BLaER1 treated with 17β-estradiol and CSF1 and Interleukin-3, amounts not matched to agents 10 nM and 100 nM (cell line): ENCODE measurements at regions not wholly inside any gene's neighbourhood (a gene's known extent, or its start where the extent isn't known, plus 50 kb on each side); places are given as distances from the start of the nearest gene placed in this dataset.

Experiments used
- H3K27ac ChIP-seq, 11 experiments: shearing (Covaris generic); formaldehyde crosslinking; 2 replicates each; pipeline ENCODE4 v1.8.1; 2022
- H3K27me3 ChIP-seq, 11 experiments: shearing (Covaris generic); formaldehyde crosslinking; 2 replicates each; pipeline ENCODE4 v1.8.1; 2022
- H3K36me3 ChIP-seq, 11 experiments: shearing (Covaris generic); formaldehyde crosslinking; 2 replicates each; pipeline ENCODE4 v1.8.1; 2022
- H3K4me1 ChIP-seq, 10 experiments: shearing (Covaris generic); formaldehyde crosslinking; 2 replicates each; pipeline ENCODE4 v1.8.1; 2022
- H3K4me2 ChIP-seq, 11 experiments: shearing (Covaris generic); formaldehyde crosslinking; 2 replicates each; pipeline ENCODE4 v1.8.1; 2022
- H3K4me3 ChIP-seq, 10 experiments: shearing (Covaris generic); formaldehyde crosslinking; 2 replicates each; pipeline ENCODE4 v1.8.1; 2022
- H3K9ac ChIP-seq, 11 experiments: shearing (Covaris generic); formaldehyde crosslinking; 2 replicates each; pipeline ENCODE4 v1.8.1; 2022
- H3K9me3 ChIP-seq, 11 experiments: shearing (Covaris generic); formaldehyde crosslinking; replicated peaks in 1 of 11; 2 replicates each; pipeline ENCODE4 v1.8.1; 2022
- H4K20me1 ChIP-seq, 11 experiments: shearing (Covaris generic); formaldehyde crosslinking; 2 replicates each; pipeline ENCODE4 v1.8.1; 2022
- Cebpa-rat ChIP-seq, 11 experiments: shearing (Covaris generic); IDR thresholded peaks; 2 replicates each; pipeline ENCODE4 v1.8.1; 2022

GRCh38 chr20:19008497-19008896, 194.9 kb downstream of the SCP2D1 start:
- Histone ChIP-seq H3K4me2 (no peak overlapping the region), H3K27ac (no peak overlapping the region), H3K27me3 (no peaks in the 10 kb centered on the region), H3K4me1 (peaks cover 6 to 27% (median 21%) of the 10 kb centered on the region in 10 experiments; a peak in 18 of 20 replicates), H3K4me3 (no peak overlapping the region), H4K20me1 (no peaks in the 10 kb centered on the region), H3K9ac (no peak overlapping the region), H3K9me3 (no peaks in the 10 kb centered on the region), H3K36me3 (no peaks in the 10 kb centered on the region)
- TF ChIP-seq Cebpa-rat (IDR thresholded peaks at IDR 0.05): no peak

- TF ChIP-seq Cebpa-rat (IDR thresholded peaks at IDR 0.05): no peak
- no peaks in the 10 kb centered on the region for H3K36me3 ChIP-seq
- no peak overlapping the region for H3K4me2 ChIP-seq
- H3K4me1 ChIP-seq: peaks cover 6 to 22% (median 15%) of the 10 kb centered on the region in 10 experiments; a peak in 18 of 20 replicates
- H3K27ac ChIP-seq: no peak overlapping the region
- no peak overlapping the region for H3K9ac ChIP-seq
- H3K9me3 ChIP-seq: no peaks in the 10 kb centered on the region
- no peak overlapping the region for H3K4me3 ChIP-seq
- H3K27me3 ChIP-seq: no peaks in the 10 kb centered on the region
- H4K20me1 ChIP-seq: no peaks in the 10 kb centered on the region
Measured at GRCh38 chr20:19009081-19009688, 195.6 kb downstream of the SCP2D1 start.

- H4K20me1 ChIP-seq: no peaks in the 10 kb centered on the region
- no peak overlapping the region for H3K27ac ChIP-seq
- H3K36me3 ChIP-seq: no peaks in the 10 kb centered on the region
- H3K4me1 ChIP-seq: peaks cover 0 to 36% (median 6%) of the 10 kb centered on the region in 10 experiments; a peak in 11 of 20 replicates
- 0 out of 22 replicates have a peak, but pooled peaks of 2 of the 11 experiments have one; percentile 20 to 31 for TF ChIP-seq Cebpa-rat (IDR thresholded peaks at IDR 0.05)
- H3K9ac ChIP-seq: no peak overlapping the region
- H3K4me3 ChIP-seq: no peak overlapping the region
- H3K9me3 ChIP-seq: no peaks in the 10 kb centered on the region
- no peaks in the 10 kb centered on the region for H3K27me3 ChIP-seq
- H3K4me2 ChIP-seq: peak overlapping the region in 5 of 11 experiments; percentile 3 to 34 (median 26); a peak in 5 of 22 replicates
Measured at GRCh38 chr20:19012676-19013075, 199.1 kb downstream of the SCP2D1 start.

DNA sequence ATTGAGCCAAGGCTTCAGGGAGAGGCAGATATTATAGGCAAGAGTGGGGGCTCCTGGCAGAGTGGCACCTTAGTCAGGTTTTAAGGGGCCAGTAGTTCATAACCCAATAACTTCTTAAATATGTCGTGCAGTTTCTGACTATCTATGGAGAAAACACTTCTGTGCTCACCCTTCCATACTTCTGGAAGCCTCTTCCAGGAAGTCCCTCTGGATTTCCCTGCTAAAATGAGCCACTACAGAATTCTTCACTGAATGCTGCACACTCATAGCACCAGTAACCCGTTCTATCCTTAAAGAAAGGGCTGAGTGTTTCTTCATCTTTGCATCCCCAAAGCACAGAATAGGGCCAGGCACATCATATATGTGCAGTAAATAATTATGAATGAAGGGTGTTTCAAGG, 198.5 kb upstream of the SLC24A3 start:
- TF ChIP-seq Cebpa-rat (IDR thresholded peaks at IDR 0.05): no peak
- peaks cover 0 to 36% (median 6%) of the 10 kb centered on the region in 10 experiments; a peak in 11 of 20 replicates for H3K4me1 ChIP-seq
- H3K4me3 ChIP-seq: no peak overlapping the region
- no peak overlapping the region for H3K4me2 ChIP-seq
- no peak overlapping the region for H3K27ac ChIP-seq
- H3K9ac ChIP-seq: no peak overlapping the region
- no peaks in the 10 kb centered on the region for H3K36me3 ChIP-seq
- no peaks in the 10 kb centered on the region for H3K9me3 ChIP-seq
- H4K20me1 ChIP-seq: no peaks in the 10 kb centered on the region
- H3K27me3 ChIP-seq: no peaks in the 10 kb centered on the region

GRCh38 chr20:19015351-19016139, 196.9 kb upstream of the SLC24A3 start:
- H3K9me3 ChIP-seq: no peaks in the 10 kb centered on the region
- H4K20me1 ChIP-seq: no peaks in the 10 kb centered on the region
- H3K4me1 ChIP-seq: peaks cover 0 to 36% (median 6%) of the 10 kb centered on the region in 10 experiments; a peak in 11 of 20 replicates
- peak in 2 of 11 experiments; percentile 15 to 40; a peak in 1 of 22 replicates for TF ChIP-seq Cebpa-rat (IDR thresholded peaks at IDR 0.05)
- no peaks in the 10 kb centered on the region for H3K27me3 ChIP-seq
- H3K4me3 ChIP-seq: no peak overlapping the region
- H3K36me3 ChIP-seq: no peaks in the 10 kb centered on the region
- H3K9ac ChIP-seq: no peak overlapping the region
- peak overlapping the region in 5 of 11 experiments; percentile 33 to 65 (median 58); a peak in 10 of 22 replicates for H3K4me2 ChIP-seq
- peak overlapping the region in 1 of 11 experiments; percentile 20; a peak in 1 of 22 replicates for H3K27ac ChIP-seq

- peak overlapping the region in 3 of 11 experiments; percentile 33 to 65 (median 64); a peak in 3 of 22 replicates for H3K4me2 ChIP-seq
- no peaks in the 10 kb centered on the region for H3K27me3 ChIP-seq
- no peak overlapping the region for H3K27ac ChIP-seq
- peaks cover 0 to 3% (median 2%) of the 10 kb centered on the region in 11 experiments; a peak in 4 of 22 replicates for H3K9me3 ChIP-seq
- no peak overlapping the region for H3K4me3 ChIP-seq
- TF ChIP-seq Cebpa-rat (IDR thresholded peaks at IDR 0.05): no peak
- peaks cover 0 to 36% (median 6%) of the 10 kb centered on the region in 10 experiments; a peak in 11 of 20 replicates for H3K4me1 ChIP-seq
- H3K9ac ChIP-seq: no peak overlapping the region
- no peaks in the 10 kb centered on the region for H3K36me3 ChIP-seq
- H4K20me1 ChIP-seq: no peaks in the 10 kb centered on the region
Measured at GRCh38 chr20:19016140-19016497, 196.3 kb upstream of the SLC24A3 start.

DNA sequence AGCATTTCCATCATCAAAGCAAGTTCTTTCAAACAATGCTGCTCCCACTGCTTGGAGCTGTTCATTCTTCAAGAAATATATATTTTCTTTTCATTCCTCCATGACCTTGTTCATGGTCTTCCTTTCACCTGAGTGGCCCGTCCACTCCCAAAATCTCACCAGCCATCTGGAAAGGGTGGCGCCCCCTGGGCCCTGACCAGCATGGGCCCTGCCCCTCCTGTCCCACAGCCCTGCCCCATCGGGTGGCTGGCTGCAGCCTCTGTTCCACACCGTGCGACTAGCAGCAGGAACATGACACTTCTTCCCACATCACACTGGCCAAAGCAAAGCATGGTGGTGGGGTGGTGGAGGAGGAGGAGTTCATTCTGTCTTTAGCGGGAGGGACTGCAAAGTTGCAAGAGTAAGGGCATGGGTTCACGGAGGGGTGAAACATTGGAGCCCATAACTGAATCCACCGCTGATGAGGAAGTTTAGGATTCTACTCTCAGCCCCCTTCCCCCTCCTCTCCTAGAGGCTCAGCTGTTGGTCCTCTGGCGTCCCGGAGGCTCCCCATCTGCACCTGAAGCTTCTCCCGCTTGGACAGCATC, 195.2 kb upstream of the SLC24A3 start:
- H3K4me3 ChIP-seq: no peak overlapping the region
- H3K4me2 ChIP-seq: no peak overlapping the region
- no peak overlapping the region for H3K9ac ChIP-seq
- no peaks in the 10 kb centered on the region for H4K20me1 ChIP-seq
- H3K4me1 ChIP-seq: peaks cover 0 to 35% (median 6%) of the 10 kb centered on the region in 10 experiments; a peak in 11 of 20 replicates
- no peaks in the 10 kb centered on the region for H3K27me3 ChIP-seq
- peaks cover 0 to 8% (median 3%) of the 10 kb centered on the region in 11 experiments; a peak in 4 of 22 replicates for H3K9me3 ChIP-seq
- no peak overlapping the region for H3K27ac ChIP-seq
- TF ChIP-seq Cebpa-rat (IDR thresholded peaks at IDR 0.05): no peak
- H3K36me3 ChIP-seq: no peaks in the 10 kb centered on the region

- TF ChIP-seq Cebpa-rat (IDR thresholded peaks at IDR 0.05): no peak
- Histone ChIP-seq H3K4me1 (peaks cover 5 to 24% (median 11%) of the 10 kb centered on the region in 10 experiments; a peak in 18 of 20 replicates), H3K4me2 (no peak overlapping the region), H3K36me3 (no peaks in the 10 kb centered on the region), H3K4me3 (no peak overlapping the region), H3K9ac (no peak overlapping the region), H3K27me3 (no peaks in the 10 kb centered on the region), H3K27ac (no peak overlapping the region), H4K20me1 (no peaks in the 10 kb centered on the region), H3K9me3 (peaks cover 0 to 8% (median 3%) of the 10 kb centered on the region in 11 experiments; a peak in 4 of 22 replicates)
Measured at GRCh38 chr20:19018881-19019280, 193.6 kb upstream of the SLC24A3 start.
